ENCODE measurements at regions not wholly inside any gene's neighbourhood (a gene's known extent, or its start where the extent isn't known, plus 50 kb on each side); places are given as distances from the start of the nearest gene placed in this dataset.

GRCh38 chr14:36450550-36450949, 69.5 kb downstream of the NKX2-1 start:
- Histone ChIP-seq H2AK5ac (ENCODE audit: insufficient read length, low read length) (no peak overlapping the region), H2BK15ac (ENCODE audit: low read depth, low read length) (no peak overlapping the region), H2BK5ac (ENCODE audit: insufficient read length, low read length) (no peak overlapping the region), H3K9ac (ENCODE audit: extremely low read depth, insufficient read length, low read length) (no peak overlapping the region), H3K79me2 (ENCODE audit: insufficient read depth, low read length) (no peaks in the 10 kb centered on the region), H2BK120ac (ENCODE audit: low read depth, low read length, poor library complexity, severe bottlenecking) (no peak overlapping the region), H2AFZ (ENCODE audit: low read length) (no peak overlapping the region), H3K18ac (ENCODE audit: insufficient read length, low read depth, low read length) (no peak overlapping the region), H2BK20ac (ENCODE audit: low read depth, low read length, poor library complexity, severe bottlenecking) (no peak overlapping the region), H3T11ph (ENCODE audit: low read length) (no peak overlapping the region), H3K27ac (ENCODE audit: insufficient read length, low read depth, low read length) (no peak overlapping the region), H4K8ac (replicated peaks; ENCODE audit: insufficient read length, low read depth, low read length) (no peak overlapping the region), H3K4me2 (ENCODE audit: insufficient read depth, insufficient read length, low read length) (no peak overlapping the region), H3K23me2 (ENCODE audit: insufficient read length, low read depth, low read length, poor library complexity, severe bottlenecking) (no peaks in the 10 kb centered on the region), H3K14ac (ENCODE audit: insufficient read depth, low read length) (no peak overlapping the region), H2BK12ac (ENCODE audit: insufficient read length, low read depth, low read length) (no peak overlapping the region), H3K56ac (ENCODE audit: insufficient read length, low read depth, low read length) (no peak overlapping the region), H4K5ac (ENCODE audit: insufficient read length, low read depth, low read length) (no peak overlapping the region), H3K9me3 (ENCODE audit: control insufficient read depth, low read depth, low read length) (no peaks in the 10 kb centered on the region), H3K4me1 (ENCODE audit: insufficient read depth, low read length) (no peaks in the 10 kb centered on the region), H4K91ac (ENCODE audit: insufficient read length, low read depth, low read length) (no peak overlapping the region), H3K27me3 (ENCODE audit: insufficient read depth, low read length) (no peaks in the 10 kb centered on the region), H4K20me1 (ENCODE audit: control insufficient read depth, insufficient read depth, insufficient read length) (no peaks in the 10 kb centered on the region), H3K23ac (ENCODE audit: insufficient read length, low read depth, low read length) (no peak overlapping the region), H3K4ac (ENCODE audit: low read depth, low read length) (no peak overlapping the region), H3K79me1 (ENCODE audit: insufficient read depth, low read depth, low read length, poor library complexity, severe bottlenecking) (no peaks in the 10 kb centered on the region)
- TF ChIP-seq, protein P1, sequence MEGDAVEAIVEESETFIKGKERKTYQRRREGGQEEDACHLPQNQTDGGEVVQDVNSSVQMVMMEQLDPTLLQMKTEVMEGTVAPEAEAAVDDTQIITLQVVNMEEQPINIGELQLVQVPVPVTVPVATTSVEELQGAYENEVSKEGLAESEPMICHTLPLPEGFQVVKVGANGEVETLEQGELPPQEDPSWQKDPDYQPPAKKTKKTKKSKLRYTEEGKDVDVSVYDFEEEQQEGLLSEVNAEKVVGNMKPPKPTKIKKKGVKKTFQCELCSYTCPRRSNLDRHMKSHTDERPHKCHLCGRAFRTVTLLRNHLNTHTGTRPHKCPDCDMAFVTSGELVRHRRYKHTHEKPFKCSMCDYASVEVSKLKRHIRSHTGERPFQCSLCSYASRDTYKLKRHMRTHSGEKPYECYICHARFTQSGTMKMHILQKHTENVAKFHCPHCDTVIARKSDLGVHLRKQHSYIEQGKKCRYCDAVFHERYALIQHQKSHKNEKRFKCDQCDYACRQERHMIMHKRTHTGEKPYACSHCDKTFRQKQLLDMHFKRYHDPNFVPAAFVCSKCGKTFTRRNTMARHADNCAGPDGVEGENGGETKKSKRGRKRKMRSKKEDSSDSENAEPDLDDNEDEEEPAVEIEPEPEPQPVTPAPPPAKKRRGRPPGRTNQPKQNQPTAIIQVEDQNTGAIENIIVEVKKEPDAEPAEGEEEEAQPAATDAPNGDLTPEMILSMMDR (conservative IDR thresholded peaks at IDR 0.05) = peak; percentile 56; the same call in 2 of the 3 replicates
- DNase-seq = no peak
- no CpG with 5 or more reads among the region's 4 CpGs for WGBS (ENCODE audit: extremely low coverage, insufficient read length, low lambda C conversion rate)
- Mint-ChIP-seq H3K9me3 (no peaks in the 10 kb centered on the region), H3K4me1 (peaks cover 0 to 10% of the 10 kb centered on the region in 2 experiments; a peak in 2 of 4 replicates), H3K4me3 (no peak overlapping the region), H3K36me3 (ENCODE audit: insufficient read depth in 1 of 3, low read depth in 3 of 3) (no peaks in the 10 kb centered on the region), H3K27ac (no peak overlapping the region), H3K27me3 (ENCODE audit: low read depth) (peaks cover 66% of the 10 kb centered on the region)
